Bronchial epithelial cell (primary cell): ENCODE measurements at regions not wholly inside any gene's neighbourhood (a gene's known extent, or its start where the extent isn't known, plus 50 kb on each side); places are given as distances from the start of the nearest gene placed in this dataset.
"Not testable (repeated sequence)": the region's sequence is repeated elsewhere in the genome, so short reads cannot be mapped to it uniquely, and the experiment has no call there.

Source experiments
- DNase-seq: peaks from one replicate; pipeline ENCODE4 v3.0.0-alpha.2; 2010; ENCODE audit warnings: low read depth
- FAIRE-seq: peaks from 2 replicates; lab custom pipeline; 2011; peaks lifted over from hg19 to GRCh38; lab: Jason Lieb, UNC
- H3K27me3 ChIP-seq: 2 replicates; pipeline ENCODE4 v1.5.1; 2011; ENCODE audit warnings: low read length; ENCODE audit not compliant: control insufficient read depth, insufficient read depth
- H3K36me3 ChIP-seq: 2 replicates; pipeline ENCODE4 v1.5.1; 2011; ENCODE audit warnings: low read length; ENCODE audit not compliant: control insufficient read depth, insufficient read depth
- H3K4me3 ChIP-seq: 2 replicates; pipeline ENCODE4 v1.5.1; 2011; ENCODE audit warnings: mild to moderate bottlenecking, low read depth, low read length, control low read depth
- TF ChIP-seq, protein P1 (sequence below): IDR thresholded peaks from 2 replicates; pipeline ENCODE4 v1.5.1; 2011; ENCODE audit warnings: mild to moderate bottlenecking, moderate library complexity, low read length, control low read depth, inconsistent platforms; ENCODE audit not compliant: insufficient read depth, severe bottlenecking

DNA sequence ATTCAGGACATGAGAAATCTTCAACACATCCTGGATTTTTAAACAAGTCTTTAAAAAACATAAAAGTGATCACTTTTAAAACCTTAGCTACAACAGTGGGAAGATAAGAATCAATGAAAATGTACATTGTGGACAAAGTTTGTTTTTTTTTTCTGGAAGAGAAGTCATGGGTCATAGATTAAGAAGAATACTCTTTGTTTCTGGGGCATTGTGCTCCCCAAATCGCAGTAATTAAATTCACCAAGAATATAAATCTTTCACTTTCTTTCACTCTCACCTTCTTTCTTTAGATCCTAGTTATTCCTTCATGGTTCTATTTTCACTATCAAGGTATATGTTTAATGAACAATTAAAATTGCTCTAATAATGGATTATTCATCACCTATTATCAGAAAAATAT, 132.6 kb upstream of the PGR start:
- no peaks in the 10 kb centered on the region for H3K27me3 ChIP-seq
- H3K36me3 ChIP-seq: no peaks in the 10 kb centered on the region
- no peak overlapping the region for H3K4me3 ChIP-seq
- DNase-seq (no peak), FAIRE-seq (no peak)
- TF ChIP-seq, protein P1, sequence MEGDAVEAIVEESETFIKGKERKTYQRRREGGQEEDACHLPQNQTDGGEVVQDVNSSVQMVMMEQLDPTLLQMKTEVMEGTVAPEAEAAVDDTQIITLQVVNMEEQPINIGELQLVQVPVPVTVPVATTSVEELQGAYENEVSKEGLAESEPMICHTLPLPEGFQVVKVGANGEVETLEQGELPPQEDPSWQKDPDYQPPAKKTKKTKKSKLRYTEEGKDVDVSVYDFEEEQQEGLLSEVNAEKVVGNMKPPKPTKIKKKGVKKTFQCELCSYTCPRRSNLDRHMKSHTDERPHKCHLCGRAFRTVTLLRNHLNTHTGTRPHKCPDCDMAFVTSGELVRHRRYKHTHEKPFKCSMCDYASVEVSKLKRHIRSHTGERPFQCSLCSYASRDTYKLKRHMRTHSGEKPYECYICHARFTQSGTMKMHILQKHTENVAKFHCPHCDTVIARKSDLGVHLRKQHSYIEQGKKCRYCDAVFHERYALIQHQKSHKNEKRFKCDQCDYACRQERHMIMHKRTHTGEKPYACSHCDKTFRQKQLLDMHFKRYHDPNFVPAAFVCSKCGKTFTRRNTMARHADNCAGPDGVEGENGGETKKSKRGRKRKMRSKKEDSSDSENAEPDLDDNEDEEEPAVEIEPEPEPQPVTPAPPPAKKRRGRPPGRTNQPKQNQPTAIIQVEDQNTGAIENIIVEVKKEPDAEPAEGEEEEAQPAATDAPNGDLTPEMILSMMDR: no peak

GRCh38 chr11:101255036-101255435, 125.4 kb upstream of the PGR start:
- no peaks in the 10 kb centered on the region for H3K36me3 ChIP-seq
- TF ChIP-seq, protein P1: no peak
- FAIRE-seq (no peak), DNase-seq (no peak)
- H3K4me3 ChIP-seq: no peak overlapping the region
- H3K27me3 ChIP-seq: no peaks in the 10 kb centered on the region

GRCh38 chr11:101254037-101254436, 124.4 kb upstream of the PGR start:
- no peak for DNase-seq
- Histone ChIP-seq H3K4me3 (no peak overlapping the region), H3K27me3 (no peaks in the 10 kb centered on the region), H3K36me3 (no peaks in the 10 kb centered on the region)
- no peak for FAIRE-seq
- TF ChIP-seq, protein P1: no peak

DNA sequence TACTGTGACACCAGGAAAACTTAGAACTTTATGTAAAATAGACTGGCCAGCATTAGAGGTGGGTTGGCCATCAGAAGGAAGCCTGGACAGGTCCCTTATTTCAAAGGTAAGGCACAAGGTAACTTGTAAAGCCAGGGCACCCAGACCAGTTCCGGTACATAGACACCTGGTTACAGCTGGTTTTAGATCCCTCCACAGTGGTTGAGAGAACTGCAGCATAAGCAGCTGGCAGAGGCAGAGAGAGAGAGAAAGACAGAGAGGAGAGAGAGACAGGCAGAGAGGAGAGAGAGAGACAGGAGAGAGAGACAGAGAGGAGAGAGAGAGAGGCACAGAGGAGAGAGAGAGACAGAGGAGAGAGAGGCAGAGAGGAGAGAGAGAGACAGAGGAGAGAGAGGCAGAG, 116.0 kb upstream of the PGR start:
- not testable (repeated sequence) for FAIRE-seq, DNase-seq, H3K36me3 ChIP-seq, H3K4me3 ChIP-seq, H3K27me3 ChIP-seq

- not testable (repeated sequence) for DNase-seq, FAIRE-seq, H3K4me3 ChIP-seq, H3K27me3 ChIP-seq, H3K36me3 ChIP-seq
Observed at GRCh38 chr11:101245081-101245480, 115.5 kb upstream of the PGR start.

GRCh38 chr11:101241160-101241795, 111.7 kb upstream of the PGR start:
- Histone ChIP-seq H3K36me3 (no peaks in the 10 kb centered on the region), H3K4me3 (no peak overlapping the region), H3K27me3 (no peaks in the 10 kb centered on the region)
- FAIRE-seq: no peak
- TF ChIP-seq, protein P1: no peak
- no peak for DNase-seq

DNA sequence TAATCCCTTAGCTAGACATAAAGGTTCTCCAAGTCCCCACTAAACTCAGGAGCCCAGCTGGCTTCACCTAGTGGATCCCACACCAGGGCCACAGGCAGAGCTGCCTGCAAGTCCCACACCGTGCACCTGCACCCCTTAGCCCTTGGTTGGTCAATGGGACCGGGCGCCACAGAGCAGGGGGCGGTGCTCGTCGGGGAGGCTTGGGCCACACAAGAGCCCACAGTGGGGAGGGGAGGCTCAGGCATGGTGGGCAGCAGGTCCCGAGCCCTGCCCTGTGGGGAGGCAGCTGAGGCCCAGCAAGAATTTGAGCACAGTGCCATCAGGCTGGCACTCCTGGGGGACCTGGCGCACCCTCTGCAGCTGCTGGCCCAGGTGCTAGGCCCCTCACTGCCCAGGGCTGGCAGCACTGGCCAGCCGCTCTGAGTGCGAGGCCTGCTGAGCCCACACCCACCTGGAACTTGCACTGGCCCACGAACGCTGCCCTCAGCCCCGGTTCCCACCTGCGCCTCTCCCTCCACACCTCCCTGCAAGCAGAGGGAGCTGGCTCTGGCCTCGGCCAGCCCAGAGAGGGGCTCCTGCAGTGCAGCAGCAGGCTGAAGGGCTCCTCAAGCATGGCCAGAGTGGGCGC, 101.7 kb upstream of the PGR start:
- H3K4me3 ChIP-seq, H3K27me3 ChIP-seq, DNase-seq, H3K36me3 ChIP-seq, FAIRE-seq: not testable (repeated sequence)
